ENCODE measurements at regions not wholly inside any gene's neighbourhood (a gene's known extent, or its start where the extent isn't known, plus 50 kb on each side); places are given as distances from the start of the nearest gene placed in this dataset.

- Histone ChIP-seq H3K9me3 (ENCODE audit: control insufficient read depth in 5 of 5, low read length in 5 of 5) (no peaks in the 10 kb centered on the region), H3K36me3 (ENCODE audit: control insufficient read depth in 5 of 5, insufficient read depth in 5 of 5, low read length in 5 of 5) (no peaks in the 10 kb centered on the region), H3K4me1 (ENCODE audit: control insufficient read depth in 5 of 5, insufficient read depth in 5 of 5, low read length in 5 of 5) (no peaks in the 10 kb centered on the region), H3K9ac (ENCODE audit: low read length in 5 of 5) (no peak overlapping the region), H3K27me3 (ENCODE audit: control insufficient read depth in 5 of 5, insufficient read depth in 4 of 5, low read length in 5 of 5) (peaks cover 0 to 4% (median 3%) of the 10 kb centered on the region in 5 donors), H3K4me3 (ENCODE audit: low read depth in 1 of 5, low read length in 5 of 5) (no peak overlapping the region), H3K27ac (ENCODE audit: low read depth, low read length) (no peak overlapping the region)
Measured at GRCh38 chr20:58096880-58097423, 131.5 kb downstream of the ANKRD60 start.

GRCh38 chr20:58094698-58095097 lies 133.8 kb downstream of the ANKRD60 start:
- Histone ChIP-seq H3K4me1 (ENCODE audit: control insufficient read depth in 5 of 5, insufficient read depth in 5 of 5, low read length in 5 of 5) (no peaks in the 10 kb centered on the region), H3K4me3 (ENCODE audit: low read depth in 1 of 5, low read length in 5 of 5) (no peak overlapping the region), H3K36me3 (ENCODE audit: control insufficient read depth in 5 of 5, insufficient read depth in 5 of 5, low read length in 5 of 5) (no peaks in the 10 kb centered on the region), H3K27ac (ENCODE audit: low read depth, low read length) (no peak overlapping the region), H3K9me3 (ENCODE audit: control insufficient read depth in 5 of 5, low read length in 5 of 5) (no peaks in the 10 kb centered on the region), H3K9ac (ENCODE audit: low read length in 5 of 5) (no peak overlapping the region), H3K27me3 (ENCODE audit: control insufficient read depth in 5 of 5, insufficient read depth in 4 of 5, low read length in 5 of 5) (peaks cover 0 to 3% (median 0%) of the 10 kb centered on the region in 5 donors)

GRCh38 chr20:58094160-58094559 lies 134.3 kb downstream of the ANKRD60 start:
- H3K4me1 ChIP-seq (ENCODE audit: control insufficient read depth in 5 of 5, insufficient read depth in 5 of 5, low read length in 5 of 5): no peaks in the 10 kb centered on the region
- H3K36me3 ChIP-seq (ENCODE audit: control insufficient read depth in 5 of 5, insufficient read depth in 5 of 5, low read length in 5 of 5): no peaks in the 10 kb centered on the region
- no peak overlapping the region for H3K9ac ChIP-seq (ENCODE audit: low read length in 5 of 5)
- H3K27me3 ChIP-seq (ENCODE audit: control insufficient read depth in 5 of 5, insufficient read depth in 4 of 5, low read length in 5 of 5): peaks cover 0 to 3% (median 0%) of the 10 kb centered on the region in 5 donors
- H3K9me3 ChIP-seq (ENCODE audit: control insufficient read depth in 5 of 5, low read length in 5 of 5): no peaks in the 10 kb centered on the region
- no peak overlapping the region for H3K27ac ChIP-seq (ENCODE audit: low read depth, low read length)
- no peak overlapping the region for H3K4me3 ChIP-seq (ENCODE audit: low read depth in 1 of 5, low read length in 5 of 5)

GRCh38 chr20:58092871-58093270 lies 135.6 kb downstream of the ANKRD60 start:
- H3K36me3 ChIP-seq (ENCODE audit: control insufficient read depth in 5 of 5, insufficient read depth in 5 of 5, low read length in 5 of 5): no peaks in the 10 kb centered on the region
- H3K9me3 ChIP-seq (ENCODE audit: control insufficient read depth in 5 of 5, low read length in 5 of 5): no peaks in the 10 kb centered on the region
- H3K9ac ChIP-seq (ENCODE audit: low read length in 5 of 5): no peak overlapping the region
- no peaks in the 10 kb centered on the region for H3K4me1 ChIP-seq (ENCODE audit: control insufficient read depth in 5 of 5, insufficient read depth in 5 of 5, low read length in 5 of 5)
- peaks cover 0 to 3% (median 0%) of the 10 kb centered on the region in 5 donors for H3K27me3 ChIP-seq (ENCODE audit: control insufficient read depth in 5 of 5, insufficient read depth in 4 of 5, low read length in 5 of 5)
- no peak overlapping the region for H3K27ac ChIP-seq (ENCODE audit: low read depth, low read length)
- no peak overlapping the region for H3K4me3 ChIP-seq (ENCODE audit: low read depth in 1 of 5, low read length in 5 of 5)

GRCh38 chr20:58092353-58092752 lies 136.1 kb downstream of the ANKRD60 start:
- H3K36me3 ChIP-seq (ENCODE audit: control insufficient read depth in 5 of 5, insufficient read depth in 5 of 5, low read length in 5 of 5): no peaks in the 10 kb centered on the region
- H3K4me3 ChIP-seq (ENCODE audit: low read depth in 1 of 5, low read length in 5 of 5): no peak overlapping the region
- H3K27ac ChIP-seq (ENCODE audit: low read depth, low read length): no peak overlapping the region
- H3K9ac ChIP-seq (ENCODE audit: low read length in 5 of 5): no peak overlapping the region
- H3K9me3 ChIP-seq (ENCODE audit: control insufficient read depth in 5 of 5, low read length in 5 of 5): no peaks in the 10 kb centered on the region
- peaks cover 0 to 3% (median 0%) of the 10 kb centered on the region in 5 donors for H3K27me3 ChIP-seq (ENCODE audit: control insufficient read depth in 5 of 5, insufficient read depth in 4 of 5, low read length in 5 of 5)
- no peaks in the 10 kb centered on the region for H3K4me1 ChIP-seq (ENCODE audit: control insufficient read depth in 5 of 5, insufficient read depth in 5 of 5, low read length in 5 of 5)

- no peak overlapping the region for H3K27ac ChIP-seq (ENCODE audit: low read depth, low read length)
- no peaks in the 10 kb centered on the region for H3K9me3 ChIP-seq (ENCODE audit: control insufficient read depth in 5 of 5, low read length in 5 of 5)
- H3K4me1 ChIP-seq (ENCODE audit: control insufficient read depth in 5 of 5, insufficient read depth in 5 of 5, low read length in 5 of 5): no peaks in the 10 kb centered on the region
- H3K36me3 ChIP-seq (ENCODE audit: control insufficient read depth in 5 of 5, insufficient read depth in 5 of 5, low read length in 5 of 5): no peaks in the 10 kb centered on the region
- H3K4me3 ChIP-seq (ENCODE audit: low read depth in 1 of 5, low read length in 5 of 5): no peak overlapping the region
- peaks cover 0 to 3% (median 0%) of the 10 kb centered on the region in 5 donors for H3K27me3 ChIP-seq (ENCODE audit: control insufficient read depth in 5 of 5, insufficient read depth in 4 of 5, low read length in 5 of 5)
- H3K9ac ChIP-seq (ENCODE audit: low read length in 5 of 5): no peak overlapping the region
Measured at GRCh38 chr20:58091810-58092209, 136.6 kb downstream of the ANKRD60 start.

GRCh38 chr20:58090161-58090560 lies 138.3 kb downstream of the ANKRD60 start:
- H3K27ac ChIP-seq (ENCODE audit: low read depth, low read length): no peak overlapping the region
- H3K9me3 ChIP-seq (ENCODE audit: control insufficient read depth in 5 of 5, low read length in 5 of 5): no peaks in the 10 kb centered on the region
- H3K4me1 ChIP-seq (ENCODE audit: control insufficient read depth in 5 of 5, insufficient read depth in 5 of 5, low read length in 5 of 5): no peaks in the 10 kb centered on the region
- H3K27me3 ChIP-seq (ENCODE audit: control insufficient read depth in 5 of 5, insufficient read depth in 4 of 5, low read length in 5 of 5): peaks cover 0 to 3% (median 0%) of the 10 kb centered on the region in 5 donors
- H3K36me3 ChIP-seq (ENCODE audit: control insufficient read depth in 5 of 5, insufficient read depth in 5 of 5, low read length in 5 of 5): no peaks in the 10 kb centered on the region
- no peak overlapping the region for H3K4me3 ChIP-seq (ENCODE audit: low read depth in 1 of 5, low read length in 5 of 5)
- H3K9ac ChIP-seq (ENCODE audit: low read length in 5 of 5): no peak overlapping the region

GRCh38 chr20:58088625-58089024 lies 139.8 kb downstream of the ANKRD60 start:
- Histone ChIP-seq H3K9ac (ENCODE audit: low read length in 5 of 5) (no peak overlapping the region), H3K36me3 (ENCODE audit: control insufficient read depth in 5 of 5, insufficient read depth in 5 of 5, low read length in 5 of 5) (no peaks in the 10 kb centered on the region), H3K27ac (ENCODE audit: low read depth, low read length) (no peak overlapping the region), H3K4me1 (ENCODE audit: control insufficient read depth in 5 of 5, insufficient read depth in 5 of 5, low read length in 5 of 5) (no peaks in the 10 kb centered on the region), H3K9me3 (ENCODE audit: control insufficient read depth in 5 of 5, low read length in 5 of 5) (no peaks in the 10 kb centered on the region), H3K4me3 (ENCODE audit: low read depth in 1 of 5, low read length in 5 of 5) (no peak overlapping the region), H3K27me3 (ENCODE audit: control insufficient read depth in 5 of 5, insufficient read depth in 4 of 5, low read length in 5 of 5) (no peaks in the 10 kb centered on the region)

GRCh38 chr20:58088105-58088504 lies 140.3 kb downstream of the ANKRD60 start:
- Histone ChIP-seq H3K36me3 (ENCODE audit: control insufficient read depth in 5 of 5, insufficient read depth in 5 of 5, low read length in 5 of 5) (no peaks in the 10 kb centered on the region), H3K27me3 (ENCODE audit: control insufficient read depth in 5 of 5, insufficient read depth in 4 of 5, low read length in 5 of 5) (no peaks in the 10 kb centered on the region), H3K9ac (ENCODE audit: low read length in 5 of 5) (no peak overlapping the region), H3K4me1 (ENCODE audit: control insufficient read depth in 5 of 5, insufficient read depth in 5 of 5, low read length in 5 of 5) (no peaks in the 10 kb centered on the region), H3K27ac (ENCODE audit: low read depth, low read length) (no peak overlapping the region), H3K9me3 (ENCODE audit: control insufficient read depth in 5 of 5, low read length in 5 of 5) (no peaks in the 10 kb centered on the region), H3K4me3 (ENCODE audit: low read depth in 1 of 5, low read length in 5 of 5) (no peak overlapping the region)

- Histone ChIP-seq H3K27ac (ENCODE audit: low read depth, low read length) (no peak overlapping the region), H3K9ac (ENCODE audit: low read length in 5 of 5) (no peak overlapping the region), H3K36me3 (ENCODE audit: control insufficient read depth in 5 of 5, insufficient read depth in 5 of 5, low read length in 5 of 5) (no peaks in the 10 kb centered on the region), H3K4me1 (ENCODE audit: control insufficient read depth in 5 of 5, insufficient read depth in 5 of 5, low read length in 5 of 5) (no peaks in the 10 kb centered on the region), H3K27me3 (ENCODE audit: control insufficient read depth in 5 of 5, insufficient read depth in 4 of 5, low read length in 5 of 5) (no peaks in the 10 kb centered on the region), H3K9me3 (ENCODE audit: control insufficient read depth in 5 of 5, low read length in 5 of 5) (no peaks in the 10 kb centered on the region), H3K4me3 (ENCODE audit: low read depth in 1 of 5, low read length in 5 of 5) (no peak overlapping the region)
Measured at GRCh38 chr20:58087562-58087858, 140.9 kb downstream of the ANKRD60 start.

Measured in subcutaneous abdominal adipose tissue (tissue), 5 donors.